ENCODE measurements at regions not wholly inside any gene's neighbourhood (a gene's known extent, or its start where the extent isn't known, plus 50 kb on each side); places are given as distances from the start of the nearest gene placed in this dataset.

GRCh38 chr1:199054694-199055093 is 415.9 kb downstream of the PTPRC start:
- DNase-seq (no peak), ATAC-seq (no peak)
- ChIA-PET CTCF (interaction anchor here (2.4 kb wide), 1 partner anchor 11 kb away, joined by 6 read pairs; no protein-coding TSS in a partner anchor), POLR2A (interaction anchor here (0.7 kb wide), 2 partner anchors 64 to 658 kb away, joined by 3 read pairs; no protein-coding TSS in a partner anchor)
- Mint-ChIP-seq H3K36me3 (ENCODE audit: low read depth) (peaks cover under 1% of the 10 kb centered on the region), H3K27ac (no peak overlapping the region), H3K9me3 (peaks cover 16% of the 10 kb centered on the region), H3K27me3 (no peaks in the 10 kb centered on the region), H3K4me3 (no peak overlapping the region), H3K4me1 (ENCODE audit: low read depth) (no peaks in the 10 kb centered on the region)
- TF ChIP-seq, protein P1, sequence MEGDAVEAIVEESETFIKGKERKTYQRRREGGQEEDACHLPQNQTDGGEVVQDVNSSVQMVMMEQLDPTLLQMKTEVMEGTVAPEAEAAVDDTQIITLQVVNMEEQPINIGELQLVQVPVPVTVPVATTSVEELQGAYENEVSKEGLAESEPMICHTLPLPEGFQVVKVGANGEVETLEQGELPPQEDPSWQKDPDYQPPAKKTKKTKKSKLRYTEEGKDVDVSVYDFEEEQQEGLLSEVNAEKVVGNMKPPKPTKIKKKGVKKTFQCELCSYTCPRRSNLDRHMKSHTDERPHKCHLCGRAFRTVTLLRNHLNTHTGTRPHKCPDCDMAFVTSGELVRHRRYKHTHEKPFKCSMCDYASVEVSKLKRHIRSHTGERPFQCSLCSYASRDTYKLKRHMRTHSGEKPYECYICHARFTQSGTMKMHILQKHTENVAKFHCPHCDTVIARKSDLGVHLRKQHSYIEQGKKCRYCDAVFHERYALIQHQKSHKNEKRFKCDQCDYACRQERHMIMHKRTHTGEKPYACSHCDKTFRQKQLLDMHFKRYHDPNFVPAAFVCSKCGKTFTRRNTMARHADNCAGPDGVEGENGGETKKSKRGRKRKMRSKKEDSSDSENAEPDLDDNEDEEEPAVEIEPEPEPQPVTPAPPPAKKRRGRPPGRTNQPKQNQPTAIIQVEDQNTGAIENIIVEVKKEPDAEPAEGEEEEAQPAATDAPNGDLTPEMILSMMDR (IDR thresholded peaks at IDR 0.05): no peak
- intact Hi-C loops (cut with micrococcal nuclease): no loop called here

DNA sequence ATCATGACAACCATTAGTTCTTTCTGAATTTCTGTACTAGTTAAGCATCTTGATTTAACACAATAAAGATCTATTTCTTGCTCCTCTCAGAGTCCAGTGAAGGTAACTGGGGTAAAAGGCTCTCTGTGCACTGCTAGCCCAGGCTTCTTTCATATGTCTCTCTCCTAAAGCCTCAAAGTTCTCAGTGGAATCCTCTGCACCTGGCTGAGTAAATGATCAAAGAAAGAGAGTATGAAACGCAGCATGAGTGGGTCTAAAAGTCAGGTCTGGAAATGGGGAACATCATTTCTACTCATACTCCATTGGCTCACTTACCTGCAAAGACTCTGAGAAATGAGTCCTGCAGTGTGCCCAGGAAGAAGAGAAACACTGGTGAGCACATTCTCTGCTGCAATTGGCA is 418.5 kb downstream of the PTPRC start:
- H3K27ac Mint-ChIP-seq: no peak overlapping the region
- no peaks in the 10 kb centered on the region for H3K4me1 Mint-ChIP-seq (ENCODE audit: low read depth)
- no peaks in the 10 kb centered on the region for H3K36me3 Mint-ChIP-seq (ENCODE audit: low read depth)
- no peak for DNase-seq
- ChIA-PET POLR2A (no interaction called here), CTCF (no interaction called here)
- TF ChIP-seq, protein P1 (IDR thresholded peaks at IDR 0.05): no peak
- ATAC-seq: no peak
- no peaks in the 10 kb centered on the region for H3K27me3 Mint-ChIP-seq
- intact Hi-C loops (cut with micrococcal nuclease): no loop called here
- H3K9me3 Mint-ChIP-seq: no peaks in the 10 kb centered on the region
- no peak overlapping the region for H3K4me3 Mint-ChIP-seq

GRCh38 chr1:199058281-199058680 is 419.4 kb downstream of the PTPRC start:
- H3K4me3 Mint-ChIP-seq: no peak overlapping the region
- ChIA-PET POLR2A (no interaction called here), CTCF (no interaction called here)
- intact Hi-C loops (cut with micrococcal nuclease): no loop called here
- H3K27me3 Mint-ChIP-seq: no peaks in the 10 kb centered on the region
- no peaks in the 10 kb centered on the region for H3K4me1 Mint-ChIP-seq (ENCODE audit: low read depth)
- TF ChIP-seq, protein P1 (IDR thresholded peaks at IDR 0.05): no peak
- no peaks in the 10 kb centered on the region for H3K36me3 Mint-ChIP-seq (ENCODE audit: low read depth)
- H3K27ac Mint-ChIP-seq: no peak overlapping the region
- no peak for ATAC-seq
- no peak for DNase-seq
- no peaks in the 10 kb centered on the region for H3K9me3 Mint-ChIP-seq

- CTCF ChIA-PET: interaction anchor here (0.6 to 1.4 kb wide), 4 partner anchors 9 to 485 kb away, joined by 3 to 6 read pairs (median 4); no protein-coding TSS in a partner anchor
- no peak for DNase-seq
- POLR2A ChIA-PET: no interaction called here
- Mint-ChIP-seq H3K36me3 (ENCODE audit: low read depth) (no peaks in the 10 kb centered on the region), H3K4me1 (ENCODE audit: low read depth) (peaks cover 7% of the 10 kb centered on the region), H3K27ac (no peak overlapping the region), H3K9me3 (no peaks in the 10 kb centered on the region), H3K27me3 (no peaks in the 10 kb centered on the region), H3K4me3 (no peak overlapping the region)
- TF ChIP-seq, protein P1 (IDR thresholded peaks at IDR 0.05): no peak
- ATAC-seq: no peak
- intact Hi-C loops (cut with micrococcal nuclease): no loop called here
Observed at GRCh38 chr1:199064971-199065370, 426.1 kb downstream of the PTPRC start.

- H3K4me1 Mint-ChIP-seq (ENCODE audit: low read depth): peaks cover 7% of the 10 kb centered on the region
- no peak for DNase-seq
- ChIA-PET POLR2A (no interaction called here), CTCF (interaction anchor here (1.2 kb wide), 1 partner anchor 173 kb away, joined by 3 read pairs; no protein-coding TSS in a partner anchor)
- H3K9me3 Mint-ChIP-seq: no peaks in the 10 kb centered on the region
- H3K27ac Mint-ChIP-seq: no peak overlapping the region
- no peak overlapping the region for H3K4me3 Mint-ChIP-seq
- H3K27me3 Mint-ChIP-seq: no peaks in the 10 kb centered on the region
- intact Hi-C loops (cut with micrococcal nuclease): no loop called here
- TF ChIP-seq, protein P1 (IDR thresholded peaks at IDR 0.05): no peak
- ATAC-seq: no peak
- no peaks in the 10 kb centered on the region for H3K36me3 Mint-ChIP-seq (ENCODE audit: low read depth)
Observed at GRCh38 chr1:199067483-199067882, 428.6 kb downstream of the PTPRC start.

Measured in activated CD8-positive, alpha-beta T cell treated with anti-CD3 and anti-CD28 coated beads for 36 hours (primary cell).